ENCODE measurements at regions not wholly inside any gene's neighbourhood (a gene's known extent, or its start where the extent isn't known, plus 50 kb on each side); places are given as distances from the start of the nearest gene placed in this dataset.

- no peak for TF ChIP-seq ZBTB21 (CRISPR knock-in tag; IDR thresholded peaks at IDR 0.05)
- no peak for TF ChIP-seq EZH2 (conservative IDR thresholded peaks at IDR 0.05; ENCODE audit: low read depth, low read length)
- TF ChIP-seq ZNF772 (CRISPR knock-in tag; IDR thresholded peaks at IDR 0.05): no peak
- TF ChIP-seq JUN (CRISPR knock-in tag; IDR thresholded peaks at IDR 0.05): no peak
These were observed 214.8 kb upstream of the MOCS1 start for GRCh38 chr6:40148882-40149573.
